SU-DHL-6 (cell line): ENCODE measurements at regions not wholly inside any gene's neighbourhood (a gene's known extent, or its start where the extent isn't known, plus 50 kb on each side); places are given as distances from the start of the nearest gene placed in this dataset.

ENCODE experiments used
- H2AFZ ChIP-seq: fragments of 200-600 bp; sonication (generic); 2 replicates; pipeline ENCODE4 v1.6.1; 2014; ENCODE audit warnings: low read depth, mild to moderate bottlenecking, moderate library complexity, mixed read lengths, antibody characterized with exemption, low read length; ENCODE audit not compliant: severe bottlenecking
- H3F3A ChIP-seq: fragments of 200-600 bp; shearing (Covaris generic); 2 replicates; pipeline ENCODE4 v1.6.0; 2016; ENCODE audit warnings: antibody characterized with exemption, mild to moderate bottlenecking; ENCODE audit not compliant: insufficient read depth
- H3K27ac ChIP-seq: fragments of 200-600 bp; sonication (generic); 2 replicates; pipeline ENCODE4 v1.5.1; 2016; ENCODE audit warnings: low read depth, mild to moderate bottlenecking, low read length, moderate library complexity, mixed read lengths
- H3K27me3 ChIP-seq: fragments of 200-600 bp; sonication (generic), shearing (Covaris generic); 2 replicates; pipeline ENCODE4 v1.6.0; 2014; ENCODE audit warnings: mild to moderate bottlenecking, low read length
- H3K36me3 ChIP-seq: fragments of 200-600 bp; sonication (generic); 2 replicates; pipeline ENCODE4 v1.6.1; 2014; ENCODE audit warnings: mild to moderate bottlenecking, low read length, mixed read lengths
- H3K4me2 ChIP-seq: fragments of 300-600, 200-600 bp; shearing (Covaris generic), sonication (generic); 2 replicates; pipeline ENCODE4 v1.6.0; 2014; ENCODE audit warnings: low read length, low read depth, mild to moderate bottlenecking; ENCODE audit not compliant: poor library complexity, severe bottlenecking
- H3K4me3 ChIP-seq: fragments of 200-600 bp; sonication (generic); 2 replicates; pipeline ENCODE4 v1.5.1; 2014; ENCODE audit warnings: antibody characterized with exemption, low read length, mild to moderate bottlenecking, mixed read lengths; ENCODE audit not compliant: insufficient read depth, poor library complexity, severe bottlenecking
- H3K79me2 ChIP-seq: fragments of 200-600 bp; sonication (generic); 2 replicates; pipeline ENCODE4 v1.6.1; 2014; ENCODE audit warnings: mild to moderate bottlenecking, low read length, moderate library complexity; ENCODE audit not compliant: insufficient read depth
- H3K9ac ChIP-seq: fragments of 200-600 bp; sonication (generic); 2 replicates; pipeline ENCODE4 v1.7.0; 2014; ENCODE audit warnings: mild to moderate bottlenecking, low read length
- H3K9me2 ChIP-seq: fragments of 200-600 bp; sonication (generic); replicated peaks from 2 replicates; pipeline ENCODE4 v1.6.1; 2014; ENCODE audit warnings: low read length; ENCODE audit not compliant: insufficient read depth
- H3K9me3 ChIP-seq: fragments of 200-600 bp; sonication (generic); 2 replicates; pipeline ENCODE4 v1.6.1; 2014; ENCODE audit warnings: low read length, mixed read lengths; ENCODE audit not compliant: insufficient read depth
- H4K20me1 ChIP-seq: fragments of 200-600 bp; sonication (generic); 2 replicates; pipeline ENCODE4 v1.6.1; 2014; ENCODE audit warnings: low read depth, mild to moderate bottlenecking, antibody characterized with exemption, low read length, moderate library complexity, mixed read lengths
- EZH2phosphoT487 ChIP-seq: fragments of 200-600 bp; sonication (generic), shearing (Covaris generic); conservative IDR thresholded peaks from 2 replicates; pipeline ENCODE4 v1.6.1; 2018; ENCODE audit warnings: mild to moderate bottlenecking, antibody characterized with exemption, low read length, moderate library complexity, mixed read lengths
- TF ChIP-seq, protein P1 (sequence below): fragments of 200-600 bp; sonication (generic); IDR thresholded peaks from one replicate; pipeline ENCODE4 v1.5.1; 2017; ENCODE audit warnings: antibody characterized with exemption, mild to moderate bottlenecking, low read length, moderate library complexity; ENCODE audit not compliant: insufficient read depth, poor library complexity, severe bottlenecking

DNA sequence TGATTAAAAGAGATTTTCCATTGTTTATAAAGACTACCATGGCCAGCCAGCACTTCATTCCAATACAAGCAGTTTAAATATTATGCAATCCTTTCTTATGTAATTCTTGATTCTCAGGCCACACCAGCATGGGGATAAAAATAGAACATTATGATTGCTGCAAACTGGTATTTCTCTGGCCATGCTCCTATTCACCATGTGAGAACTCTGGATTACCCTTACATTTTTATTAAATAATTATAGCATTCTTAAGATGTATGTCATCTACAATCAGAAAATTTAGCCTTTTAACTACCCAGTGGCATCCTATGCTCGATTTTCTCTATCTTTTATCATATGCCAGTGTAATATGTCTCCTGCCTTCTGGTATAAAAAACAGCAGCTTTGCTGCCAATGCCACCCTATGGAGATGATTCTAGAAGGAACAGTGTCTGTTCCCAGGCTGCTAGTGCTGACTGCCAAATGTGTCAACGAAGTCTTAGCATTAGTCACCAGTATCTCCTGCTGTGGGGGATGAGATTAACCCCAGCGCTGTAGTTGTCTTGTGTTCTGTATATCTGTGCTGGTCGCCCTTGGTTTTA is 501.4 kb downstream of the BCKDHB start:
- H3K4me3 ChIP-seq = no peak overlapping the region
- no peaks in the 10 kb centered on the region for H3K9me3 ChIP-seq
- H3F3A ChIP-seq = no peaks in the 10 kb centered on the region
- no peak overlapping the region for H2AFZ ChIP-seq
- no peaks in the 10 kb centered on the region for H3K27me3 ChIP-seq
- no peaks in the 10 kb centered on the region for H3K9me2 ChIP-seq
- H3K4me2 ChIP-seq = no peak overlapping the region
- no peak for TF ChIP-seq EZH2phosphoT487
- TF ChIP-seq, protein P1, sequence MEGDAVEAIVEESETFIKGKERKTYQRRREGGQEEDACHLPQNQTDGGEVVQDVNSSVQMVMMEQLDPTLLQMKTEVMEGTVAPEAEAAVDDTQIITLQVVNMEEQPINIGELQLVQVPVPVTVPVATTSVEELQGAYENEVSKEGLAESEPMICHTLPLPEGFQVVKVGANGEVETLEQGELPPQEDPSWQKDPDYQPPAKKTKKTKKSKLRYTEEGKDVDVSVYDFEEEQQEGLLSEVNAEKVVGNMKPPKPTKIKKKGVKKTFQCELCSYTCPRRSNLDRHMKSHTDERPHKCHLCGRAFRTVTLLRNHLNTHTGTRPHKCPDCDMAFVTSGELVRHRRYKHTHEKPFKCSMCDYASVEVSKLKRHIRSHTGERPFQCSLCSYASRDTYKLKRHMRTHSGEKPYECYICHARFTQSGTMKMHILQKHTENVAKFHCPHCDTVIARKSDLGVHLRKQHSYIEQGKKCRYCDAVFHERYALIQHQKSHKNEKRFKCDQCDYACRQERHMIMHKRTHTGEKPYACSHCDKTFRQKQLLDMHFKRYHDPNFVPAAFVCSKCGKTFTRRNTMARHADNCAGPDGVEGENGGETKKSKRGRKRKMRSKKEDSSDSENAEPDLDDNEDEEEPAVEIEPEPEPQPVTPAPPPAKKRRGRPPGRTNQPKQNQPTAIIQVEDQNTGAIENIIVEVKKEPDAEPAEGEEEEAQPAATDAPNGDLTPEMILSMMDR = no peak
- no peaks in the 10 kb centered on the region for H3K36me3 ChIP-seq
- no peak overlapping the region for H3K9ac ChIP-seq
- no peaks in the 10 kb centered on the region for H4K20me1 ChIP-seq
- H3K79me2 ChIP-seq = no peaks in the 10 kb centered on the region
- H3K27ac ChIP-seq = no peak overlapping the region

DNA sequence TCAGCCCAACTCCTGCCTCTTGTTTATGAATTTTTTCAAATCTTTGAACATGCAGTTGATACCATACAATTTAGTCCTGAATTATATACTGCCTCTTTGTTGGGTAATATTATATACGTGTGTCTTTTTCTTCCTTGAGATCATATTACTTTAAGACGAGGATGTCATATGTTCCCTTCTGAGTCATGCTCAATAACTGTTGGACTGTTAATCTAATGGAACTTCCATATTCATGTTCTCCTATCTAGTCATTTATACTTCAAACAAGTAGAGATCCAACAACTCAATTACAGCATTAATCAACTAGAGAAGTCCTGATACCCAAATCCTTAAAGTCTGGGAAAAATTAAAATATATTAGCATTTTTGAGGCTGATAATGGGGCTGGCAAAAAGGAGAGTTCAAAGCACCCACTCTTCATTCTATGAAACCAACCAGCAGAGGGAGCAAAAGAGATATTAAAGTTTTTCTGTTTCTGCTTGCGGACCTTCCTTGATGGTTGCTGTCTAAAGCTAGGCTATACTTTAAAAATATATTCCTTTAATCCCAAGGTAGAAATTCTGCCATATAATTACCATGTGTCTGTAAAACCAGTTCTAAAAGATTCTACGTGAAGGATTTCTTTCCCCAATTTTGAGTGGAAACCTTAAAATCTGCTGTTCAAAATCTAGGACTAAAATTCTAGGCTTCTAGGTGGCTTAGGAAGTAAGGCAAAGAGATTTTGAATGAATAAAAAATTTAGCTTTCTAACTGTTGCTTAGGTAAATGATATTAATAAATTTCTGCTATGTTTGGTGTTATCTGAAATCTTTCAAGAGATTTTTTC is 498.9 kb downstream of the BCKDHB start:
- TF ChIP-seq EZH2phosphoT487 = no peak
- TF ChIP-seq, protein P1 = peak; percentile 36
- no peaks in the 10 kb centered on the region for H3F3A ChIP-seq
- no peak overlapping the region for H3K9ac ChIP-seq
- no peak overlapping the region for H3K4me3 ChIP-seq
- no peak overlapping the region for H3K4me2 ChIP-seq
- H3K36me3 ChIP-seq = no peaks in the 10 kb centered on the region
- no peak overlapping the region for H2AFZ ChIP-seq
- no peaks in the 10 kb centered on the region for H3K27me3 ChIP-seq
- no peak overlapping the region for H3K27ac ChIP-seq
- no peaks in the 10 kb centered on the region for H4K20me1 ChIP-seq
- no peaks in the 10 kb centered on the region for H3K9me2 ChIP-seq
- no peaks in the 10 kb centered on the region for H3K9me3 ChIP-seq
- H3K79me2 ChIP-seq = no peaks in the 10 kb centered on the region

DNA sequence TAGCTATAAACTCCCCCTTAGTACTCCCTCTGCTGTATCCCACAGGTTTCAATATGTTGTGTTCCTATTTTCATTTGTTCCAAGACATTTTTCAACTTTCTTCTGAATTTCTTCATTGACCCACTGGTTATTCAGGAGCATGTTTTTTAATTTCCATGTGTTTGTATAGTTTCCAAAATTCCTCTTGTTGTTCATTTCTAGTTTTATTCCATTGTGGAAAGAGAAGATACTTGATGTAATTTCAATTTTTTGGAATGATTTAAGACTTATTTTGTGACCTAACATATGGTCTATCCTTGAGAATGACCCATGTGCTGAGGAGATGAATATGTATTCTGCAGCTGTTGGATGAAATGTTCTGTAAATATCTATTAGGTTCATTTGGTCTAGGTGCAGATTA is 497.2 kb downstream of the BCKDHB start:
- no peak overlapping the region for H3K9ac ChIP-seq
- TF ChIP-seq, protein P1 = no peak
- TF ChIP-seq EZH2phosphoT487 = no peak
- H3K27me3 ChIP-seq = no peaks in the 10 kb centered on the region
- no peak overlapping the region for H2AFZ ChIP-seq
- H3K4me2 ChIP-seq = no peak overlapping the region
- no peaks in the 10 kb centered on the region for H3K79me2 ChIP-seq
- H3K4me3 ChIP-seq = no peak overlapping the region
- no peaks in the 10 kb centered on the region for H3K9me3 ChIP-seq
- no peaks in the 10 kb centered on the region for H4K20me1 ChIP-seq
- no peak overlapping the region for H3K27ac ChIP-seq
- no peaks in the 10 kb centered on the region for H3K9me2 ChIP-seq
- no peaks in the 10 kb centered on the region for H3K36me3 ChIP-seq
- H3F3A ChIP-seq = no peaks in the 10 kb centered on the region
